Stimulated activated CD4-positive, alpha-beta T cell treated with anti-CD3 and anti-CD28 coated beads, TNF-alpha, amount 100 ng/mL, for 48 hours (primary cell): ENCODE measurements at regions not wholly inside any gene's neighbourhood (a gene's known extent, or its start where the extent isn't known, plus 50 kb on each side); places are given as distances from the start of the nearest gene placed in this dataset.

Experiments used
- DNase-seq, 3 donors: peaks; one replicate each; pipeline ENCODE4 v3.0.0-alpha.2; 2020; ENCODE audit warnings: low read depth in 3 of 3

GRCh38 chr4:177047851-177048174 lies 255.1 kb upstream of the VEGFC start:
- DNase-seq = no peak

GRCh38 chr4:177051473-177052060 lies 258.1 kb upstream of the NEIL3 start:
- DNase-seq = no peak

GRCh38 chr4:177052211-177052934 lies 257.3 kb upstream of the NEIL3 start:
- no peak for DNase-seq

GRCh38 chr4:177057186-177057585 lies 252.5 kb upstream of the NEIL3 start:
- DNase-seq = no peak

- DNase-seq = no peak
These were observed 245.6 kb upstream of the NEIL3 start for GRCh38 chr4:177064116-177064515.

- no peak for DNase-seq
These were observed 244.8 kb upstream of the NEIL3 start for GRCh38 chr4:177064729-177065394.

GRCh38 chr4:177066746-177067145 lies 242.9 kb upstream of the NEIL3 start:
- no peak for DNase-seq

- DNase-seq = no peak
These were observed 239.1 kb upstream of the NEIL3 start for GRCh38 chr4:177070533-177071058.

GRCh38 chr4:177077095-177077971 lies 232.3 kb upstream of the NEIL3 start:
- DNase-seq = no peak

- DNase-seq = no peak
These were observed 230.3 kb upstream of the NEIL3 start for GRCh38 chr4:177079327-177079726.

- DNase-seq = no peak
These were observed 229.3 kb upstream of the NEIL3 start for GRCh38 chr4:177080388-177080787.

- DNase-seq = no peak
These were observed 222.6 kb upstream of the NEIL3 start for GRCh38 chr4:177087060-177087459.

GRCh38 chr4:177087499-177087898 lies 222.2 kb upstream of the NEIL3 start:
- no peak for DNase-seq

GRCh38 chr4:177091515-177091914 lies 218.2 kb upstream of the NEIL3 start:
- DNase-seq = no peak

GRCh38 chr4:177092807-177093206 lies 216.9 kb upstream of the NEIL3 start:
- no peak for DNase-seq

- no peak for DNase-seq
These were observed 215.7 kb upstream of the NEIL3 start for GRCh38 chr4:177093964-177094363.

GRCh38 chr4:177097291-177097690 lies 212.4 kb upstream of the NEIL3 start:
- no peak for DNase-seq

GRCh38 chr4:177099211-177099610 lies 210.5 kb upstream of the NEIL3 start:
- DNase-seq = no peak

- DNase-seq = no peak
These were observed 209.4 kb upstream of the NEIL3 start for GRCh38 chr4:177100307-177100706.

- DNase-seq = no peak
These were observed 206.1 kb upstream of the NEIL3 start for GRCh38 chr4:177103619-177104018.

- DNase-seq = no peak
These were observed 204.1 kb upstream of the NEIL3 start for GRCh38 chr4:177105536-177105935.

- no peak for DNase-seq
These were observed 202.3 kb upstream of the NEIL3 start for GRCh38 chr4:177107288-177107921.
